HCEC 1CT (cell line): ENCODE measurements at regions not wholly inside any gene's neighbourhood (a gene's known extent, or its start where the extent isn't known, plus 50 kb on each side); places are given as distances from the start of the nearest gene placed in this dataset.
"Not testable (repeated sequence)": the region's sequence is repeated elsewhere in the genome, so short reads cannot be mapped to it uniquely, and the experiment has no call there.

ENCODE experiments used
- DNase-seq: peaks from one replicate; pipeline ENCODE4 v3.0.0-alpha.2; 2017

DNA sequence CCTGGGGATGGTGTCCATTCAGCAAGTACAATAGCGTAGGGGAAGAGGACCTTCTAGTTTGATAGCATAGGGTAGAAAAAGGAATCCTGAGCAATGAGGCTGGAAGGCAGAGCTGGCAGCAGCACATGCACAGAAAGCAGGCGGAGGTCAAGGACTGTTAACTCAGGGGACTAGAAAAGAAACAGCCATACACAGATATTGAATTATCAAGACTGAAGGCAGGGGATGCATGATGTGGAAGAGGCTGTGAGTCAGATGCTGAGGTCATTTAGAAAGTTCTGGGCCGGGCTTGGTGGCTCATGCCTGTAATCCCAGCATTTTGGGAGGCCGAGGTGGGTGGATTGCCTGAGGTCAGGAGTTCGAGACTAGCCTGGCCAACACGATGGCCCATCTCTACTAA is 65.6 kb downstream of the OPTC start:
- DNase-seq = peak; percentile 74

DNA sequence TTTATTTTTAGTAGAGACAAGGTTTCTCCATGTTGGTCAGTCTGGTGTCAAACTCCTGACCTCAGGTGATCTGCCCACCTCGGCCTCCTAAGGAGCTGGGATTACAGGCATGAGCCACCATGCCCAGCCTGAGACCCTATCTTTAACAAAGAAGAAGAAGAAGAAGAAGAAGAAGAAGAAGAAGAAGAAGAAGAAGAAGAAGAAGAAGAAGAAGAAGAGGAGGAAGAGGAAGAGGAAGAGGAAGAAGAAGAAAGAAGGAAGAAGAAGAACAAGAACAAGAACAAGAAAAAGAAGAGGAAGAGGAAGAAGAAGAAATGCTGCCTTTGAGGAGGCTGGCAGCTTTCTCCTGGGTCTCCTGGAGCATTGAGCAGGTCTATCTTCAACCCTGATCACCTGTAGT is 64.9 kb upstream of the ATP2B4 start:
- not testable (repeated sequence) for DNase-seq

DNA sequence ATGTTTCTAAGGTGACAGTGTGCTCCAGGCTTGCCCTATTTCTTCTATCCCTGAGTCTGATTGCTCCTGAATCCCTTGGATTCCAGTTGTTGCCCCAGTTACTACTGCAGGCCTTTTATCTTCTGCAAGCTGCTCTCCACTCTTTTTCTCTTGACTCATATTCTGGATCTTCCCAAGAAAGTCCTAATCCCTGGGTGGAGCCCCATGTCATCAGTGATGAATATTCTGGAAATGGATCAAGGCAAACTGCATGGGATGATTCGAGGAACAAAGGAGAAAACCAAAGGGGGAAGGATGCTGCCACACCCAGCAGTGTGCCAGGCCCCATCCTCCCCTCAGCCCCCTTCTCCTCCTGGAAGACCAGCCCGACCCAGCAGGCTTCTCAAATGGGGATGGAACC is 63.3 kb upstream of the ATP2B4 start:
- peak; percentile 34 for DNase-seq

DNA sequence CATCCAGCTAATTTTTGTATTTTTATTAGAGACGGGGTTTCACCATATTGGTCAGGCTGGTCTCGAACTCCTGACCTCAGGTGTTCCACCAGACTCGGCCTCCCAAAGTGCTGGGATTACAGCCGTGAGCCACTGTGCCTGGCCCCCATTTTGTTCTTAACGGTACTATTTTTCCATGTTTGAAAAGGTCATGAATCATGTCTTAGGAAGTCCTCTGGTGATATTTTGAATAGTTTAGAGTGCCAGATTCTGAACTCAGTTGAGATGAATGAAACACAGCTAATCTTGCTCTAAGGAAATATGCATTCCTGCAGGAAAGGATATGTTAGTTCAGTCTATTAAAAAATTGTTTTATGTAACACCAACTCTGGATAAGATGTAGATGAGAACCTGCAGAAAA is 62.6 kb upstream of the ATP2B4 start:
- DNase-seq = peak; percentile 25

DNA sequence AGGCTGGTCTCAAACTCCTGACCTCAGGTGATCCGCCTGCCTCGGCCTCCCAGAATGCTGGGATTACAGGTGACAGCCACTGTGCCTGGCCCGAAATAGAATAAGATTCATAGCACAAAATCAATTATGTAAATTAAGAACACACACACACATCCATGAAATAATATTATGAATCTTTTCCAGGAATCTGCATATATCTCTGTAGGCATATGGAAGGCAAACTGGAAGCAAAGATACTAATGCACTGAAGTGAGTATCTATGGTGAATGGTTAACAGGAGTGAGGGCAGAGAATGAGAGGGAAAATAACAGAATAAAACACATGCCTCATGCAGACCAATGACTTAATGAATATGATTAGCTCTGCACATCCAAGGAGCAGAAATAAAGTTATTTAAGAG is 61.6 kb upstream of the ATP2B4 start:
- no peak for DNase-seq

DNA sequence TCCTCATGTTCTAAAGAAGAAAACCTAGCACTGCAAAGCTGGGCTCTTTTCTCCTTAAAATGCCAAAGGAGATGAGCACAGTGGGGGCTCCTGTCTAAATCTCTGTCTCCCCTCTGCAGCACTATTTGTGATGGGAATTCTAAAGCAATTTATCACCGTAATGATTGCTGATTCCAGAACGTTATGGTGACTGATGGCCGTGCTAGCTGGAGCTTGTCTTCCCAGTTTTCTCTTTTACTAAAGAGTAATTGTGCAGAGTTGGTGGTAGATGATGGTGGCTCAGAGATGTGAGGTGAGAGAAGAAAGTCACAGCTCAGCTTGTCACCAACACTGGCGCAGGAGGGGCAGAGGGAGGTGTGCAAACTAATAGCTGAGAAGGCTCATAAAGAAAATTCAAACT is 60.7 kb upstream of the ATP2B4 start:
- DNase-seq = no peak

DNA sequence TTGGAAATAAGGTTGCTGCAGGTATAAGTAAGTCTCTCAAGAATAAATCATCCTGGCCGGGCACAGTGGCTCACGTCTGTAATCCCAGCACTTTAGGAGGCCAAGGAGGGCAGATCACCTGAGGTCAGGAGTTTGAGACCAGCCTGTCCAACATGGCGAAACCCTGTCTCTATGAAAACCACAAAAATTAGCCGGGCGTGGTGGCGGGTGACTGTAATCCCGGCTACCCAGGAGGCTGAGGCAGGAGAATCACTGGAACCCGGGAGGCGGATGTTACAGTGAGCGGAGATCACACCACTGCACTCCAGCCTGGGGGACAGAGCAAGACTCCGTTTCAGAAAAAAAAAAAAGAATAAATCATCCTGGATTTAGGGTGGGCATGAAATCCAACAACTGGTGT is 59.7 kb upstream of the ATP2B4 start:
- DNase-seq = not testable (repeated sequence)

DNA sequence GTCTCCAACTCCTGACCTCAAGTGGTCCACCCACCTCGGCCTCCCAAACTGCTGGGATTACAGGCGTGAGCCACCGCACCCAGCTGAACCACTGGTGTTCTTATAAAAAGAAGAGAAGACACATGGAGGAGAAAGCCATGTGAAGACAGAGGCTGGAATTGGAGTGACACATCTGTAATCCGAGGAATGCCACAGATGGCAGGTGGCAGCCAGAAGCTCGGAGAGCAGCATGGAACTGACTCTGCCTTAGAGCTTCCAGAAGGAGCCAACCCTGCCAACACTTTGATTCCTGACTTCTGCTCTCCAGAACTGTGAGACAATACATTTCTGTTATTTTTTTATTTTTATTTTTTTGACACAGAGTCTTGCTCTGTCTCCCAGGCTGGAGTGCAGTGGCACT is 59.0 kb upstream of the ATP2B4 start:
- no peak for DNase-seq

DNA sequence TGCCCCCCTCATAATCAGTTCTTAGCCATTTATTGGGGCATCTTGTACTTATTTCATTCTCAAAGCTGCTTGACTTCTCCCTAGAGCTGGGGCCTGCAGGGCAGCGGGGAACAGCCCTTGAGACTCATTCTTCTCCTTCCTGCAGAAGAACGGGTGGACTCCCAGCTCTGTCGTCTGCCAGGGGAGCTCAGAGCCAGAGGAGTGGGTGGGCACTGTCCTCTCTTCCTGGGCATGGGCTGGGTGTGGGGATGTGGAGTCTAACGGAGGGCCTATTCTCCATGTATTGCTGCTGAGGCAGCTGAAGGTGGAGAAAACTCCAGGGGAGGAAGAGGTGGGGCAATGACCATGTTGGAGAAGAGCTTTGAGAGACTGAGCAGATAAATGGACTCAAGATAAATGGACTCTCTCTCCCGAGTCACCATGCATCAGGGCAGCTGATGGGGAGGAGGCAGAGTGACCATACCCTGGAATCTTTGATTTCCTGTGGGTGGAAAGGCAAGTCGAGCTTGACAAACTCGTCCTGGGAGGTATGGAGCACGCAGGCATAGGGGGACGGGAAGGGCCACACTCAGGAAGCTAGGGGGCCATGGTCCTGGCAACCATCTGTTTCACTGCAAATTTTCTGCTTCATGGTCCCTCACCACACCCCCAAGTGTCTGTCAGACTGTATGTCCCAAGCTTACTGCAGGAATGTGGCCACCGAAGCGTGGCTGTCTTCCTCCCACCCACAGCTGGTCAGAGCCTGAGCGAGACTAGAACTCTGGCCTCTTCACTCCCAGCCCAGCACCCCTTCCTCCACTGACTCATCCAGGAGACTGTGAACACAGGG is 56.9 kb upstream of the ATP2B4 start:
- peak; percentile 27 for DNase-seq

DNA sequence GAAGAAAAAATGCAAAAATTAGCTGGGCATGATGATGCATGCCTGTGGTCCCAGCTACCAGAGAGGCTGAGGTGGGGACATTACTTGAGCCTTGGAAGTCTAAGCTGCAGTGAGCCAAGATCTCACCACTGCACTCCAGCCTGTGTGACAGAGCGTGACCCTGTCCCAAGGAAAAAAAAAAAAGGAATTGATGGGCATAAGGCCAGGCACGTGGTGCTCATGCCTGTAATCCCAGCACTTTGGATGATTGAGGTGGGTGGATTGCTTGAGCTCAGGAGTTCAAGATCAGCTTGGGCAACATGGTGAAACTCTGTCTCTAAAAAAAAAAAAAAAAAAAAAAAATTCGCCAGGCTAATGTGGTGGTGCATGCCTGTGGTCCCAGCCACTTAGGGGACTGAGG is 55.8 kb upstream of the ATP2B4 start:
- no peak for DNase-seq

DNA sequence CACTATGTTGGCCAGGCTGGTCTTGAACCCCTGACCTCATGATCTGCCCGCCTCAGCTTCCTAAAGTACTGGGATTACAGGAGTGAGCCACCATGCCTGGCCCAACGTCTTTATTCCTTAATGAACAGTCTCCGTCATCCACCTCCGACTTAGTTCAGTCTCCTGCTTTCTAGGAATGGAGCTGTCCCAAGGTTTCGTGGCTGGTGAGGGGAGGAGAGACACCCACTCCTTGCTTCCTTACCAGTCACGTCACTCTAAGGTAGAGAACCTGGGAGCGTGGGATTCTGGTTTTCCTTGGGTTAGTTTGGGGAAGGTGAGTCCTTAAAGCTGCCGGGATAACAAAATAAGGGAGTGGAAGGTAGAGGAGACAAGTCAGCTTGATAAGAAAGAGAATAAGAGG is 55.0 kb upstream of the ATP2B4 start:
- DNase-seq = no peak

DNA sequence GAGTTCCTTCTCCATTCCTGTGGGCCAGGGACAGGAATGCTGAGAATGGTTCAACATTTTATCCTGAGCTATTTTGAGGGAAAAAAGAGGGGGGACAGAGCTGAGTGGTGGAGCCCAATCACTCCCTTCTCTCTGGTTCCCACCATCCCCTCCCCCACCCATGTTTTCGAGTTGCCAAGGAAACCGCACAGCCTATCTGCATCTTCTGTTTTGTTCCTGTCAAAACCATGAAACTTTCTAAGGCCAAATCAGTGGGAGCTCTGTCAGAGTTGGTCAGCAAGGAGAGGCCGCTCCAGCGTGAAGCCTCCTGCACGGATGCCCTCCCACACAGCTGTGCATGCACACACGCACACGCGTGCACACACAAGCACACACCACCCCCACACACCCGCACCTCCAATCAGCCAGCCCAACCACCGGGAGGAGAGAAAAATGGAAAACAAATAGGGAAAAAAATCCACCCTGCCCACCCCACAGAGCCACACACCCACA is 54.5 kb upstream of the ATP2B4 start:
- DNase-seq = no peak

DNA sequence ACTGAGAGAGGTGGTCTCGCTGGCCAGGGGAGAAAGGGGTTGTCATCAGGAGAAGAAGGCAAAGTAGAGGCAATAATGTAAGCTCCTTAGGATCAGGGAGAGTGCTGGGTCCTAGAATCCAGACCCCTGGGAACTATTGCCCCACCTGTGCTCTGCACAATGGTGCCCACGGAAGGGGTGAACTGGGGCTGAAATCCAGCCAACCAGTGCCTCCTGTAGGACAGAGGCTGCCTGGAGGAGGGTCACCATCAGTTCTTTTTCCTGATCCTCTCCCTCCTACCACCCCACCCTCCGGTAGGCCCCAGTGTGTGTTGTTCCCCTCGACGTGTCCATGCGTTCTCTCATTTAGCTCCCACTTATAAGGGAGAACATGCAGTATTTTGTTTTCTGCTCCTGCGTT is 52.9 kb upstream of the ATP2B4 start:
- no peak for DNase-seq
